GM18505 (cell line): ENCODE measurements at regions not wholly inside any gene's neighbourhood (a gene's known extent, or its start where the extent isn't known, plus 50 kb on each side); places are given as distances from the start of the nearest gene placed in this dataset.
"Not testable (repeated sequence)": the region's sequence is repeated elsewhere in the genome, so short reads cannot be mapped to it uniquely, and the experiment has no call there.

Source experiments
- ATAC-seq: cut with Tn5 transposase; IDR thresholded peaks from one replicate; pipeline ENCODE4 v1.9.1; 2021; ENCODE audit not compliant: unreplicated experiment
- POLR2A ChIP-seq: IDR thresholded peaks from 4 replicates; pipeline ENCODE4 v1.6.1; 2011; ENCODE audit warnings: borderline replicate concordance; ENCODE audit not compliant: insufficient read depth, insufficient read length; ENCODE audit errors: extremely low read depth

DNA sequence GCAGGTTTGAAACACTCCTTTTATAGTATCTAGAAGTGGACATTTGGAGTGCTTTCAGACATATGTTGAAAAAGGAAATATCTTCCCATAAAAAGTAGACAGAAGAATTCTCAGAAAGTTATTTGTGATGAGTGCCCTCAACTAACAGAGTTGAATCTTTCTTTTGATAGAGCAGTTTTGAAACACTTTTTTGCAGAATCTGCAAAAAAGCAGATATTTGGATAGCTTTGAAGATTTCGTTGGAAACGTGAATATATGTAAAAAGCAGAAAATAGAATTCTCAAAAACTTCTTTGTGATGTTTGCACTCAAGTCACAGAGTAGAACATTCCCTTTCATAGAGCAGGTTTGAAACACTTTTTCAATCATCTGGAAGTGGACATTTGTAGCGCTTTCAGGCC lies 676.4 kb upstream of the ZNF337 start:
- ATAC-seq, result not testable (repeated sequence)

DNA sequence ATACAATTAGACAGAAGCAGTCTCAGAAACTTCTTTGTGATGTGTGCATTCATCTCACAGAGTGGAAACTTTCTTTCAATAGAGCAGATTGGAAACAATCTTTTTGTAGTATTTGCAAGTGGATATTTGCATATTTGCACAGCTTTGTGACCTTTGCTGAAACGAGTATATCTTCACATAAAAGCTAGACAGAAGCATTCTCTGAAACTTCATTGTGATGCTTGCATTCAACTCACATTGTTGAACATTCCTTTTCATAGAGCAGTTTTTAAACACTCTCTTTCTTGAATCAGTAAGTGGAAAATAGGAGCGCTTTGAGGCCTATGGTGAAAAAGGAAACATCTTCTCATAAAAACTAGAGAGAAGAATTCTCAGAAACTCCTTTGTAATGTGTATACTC lies 657.9 kb upstream of the ZNF337 start:
- TF ChIP-seq POLR2A, result no peak
- no peak for ATAC-seq

DNA sequence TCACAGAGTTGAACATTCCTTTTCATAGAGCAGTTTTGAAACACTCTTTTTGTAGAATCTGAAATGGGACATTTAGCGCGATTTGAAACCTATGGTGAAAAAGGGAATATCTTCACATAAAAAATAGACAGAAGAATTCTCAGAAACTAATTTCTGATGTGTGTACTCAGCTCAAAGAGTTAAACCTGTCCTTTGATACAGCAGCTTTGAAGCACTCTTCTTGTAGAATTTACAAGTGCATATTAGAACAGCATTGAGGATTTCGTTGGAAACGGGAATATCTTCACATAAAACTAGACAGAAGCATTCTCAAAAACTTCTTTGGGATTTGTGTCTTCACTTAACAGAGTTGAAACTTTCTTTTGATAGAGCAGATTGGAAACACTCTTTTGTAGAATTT lies 650.7 kb upstream of the ZNF337 start:
- no peak for TF ChIP-seq POLR2A
- ATAC-seq, result no peak

DNA sequence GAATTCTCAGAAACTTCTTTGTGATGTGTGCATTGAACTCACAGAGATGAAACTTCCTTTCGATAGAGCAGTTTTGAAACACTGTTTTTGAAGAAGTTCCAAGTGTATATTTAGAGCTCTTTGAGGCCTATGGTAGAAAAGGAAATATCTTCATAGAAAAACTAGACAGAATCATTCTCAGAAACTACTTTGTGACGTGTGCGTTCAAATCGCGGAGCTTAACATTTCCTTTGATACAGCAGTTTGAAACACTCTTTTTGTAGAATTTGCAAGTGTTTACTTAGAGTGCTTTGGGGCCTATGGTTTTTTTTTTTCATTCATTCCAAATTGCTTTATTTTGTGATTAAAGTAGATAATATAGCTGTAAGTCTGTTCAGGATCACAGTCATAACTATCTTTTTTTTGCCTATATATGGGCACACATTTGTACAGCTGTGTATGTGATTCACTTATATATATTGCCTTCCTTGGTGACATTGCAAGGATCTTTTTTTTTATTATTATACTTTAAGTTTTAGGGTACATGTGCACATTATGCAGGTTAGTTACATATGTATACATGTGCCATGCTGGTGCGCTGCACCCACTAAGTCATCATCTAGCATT lies 643.9 kb upstream of the ZNF337 start:
- not testable (repeated sequence) for ATAC-seq

DNA sequence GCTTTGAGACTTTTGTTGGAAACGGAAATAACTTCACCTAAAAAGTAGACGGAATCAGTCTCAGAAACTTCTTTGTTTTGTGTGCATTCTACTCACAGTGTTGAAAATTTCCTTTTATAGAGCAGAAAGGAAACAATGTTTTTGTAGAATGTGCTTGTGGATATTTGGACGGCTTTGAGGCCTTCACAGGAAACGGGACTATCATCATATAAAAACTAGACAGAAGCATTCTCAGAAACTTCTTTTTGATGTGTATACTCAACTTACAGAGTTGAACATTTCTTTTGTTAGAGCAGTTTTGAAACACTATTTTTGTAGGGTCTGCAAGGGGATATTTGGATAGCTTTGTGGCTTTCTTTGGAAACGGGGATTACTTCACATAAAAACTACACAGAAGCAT lies 627.5 kb upstream of the ZNF337 start:
- ATAC-seq, result no peak
- no peak for TF ChIP-seq POLR2A

DNA sequence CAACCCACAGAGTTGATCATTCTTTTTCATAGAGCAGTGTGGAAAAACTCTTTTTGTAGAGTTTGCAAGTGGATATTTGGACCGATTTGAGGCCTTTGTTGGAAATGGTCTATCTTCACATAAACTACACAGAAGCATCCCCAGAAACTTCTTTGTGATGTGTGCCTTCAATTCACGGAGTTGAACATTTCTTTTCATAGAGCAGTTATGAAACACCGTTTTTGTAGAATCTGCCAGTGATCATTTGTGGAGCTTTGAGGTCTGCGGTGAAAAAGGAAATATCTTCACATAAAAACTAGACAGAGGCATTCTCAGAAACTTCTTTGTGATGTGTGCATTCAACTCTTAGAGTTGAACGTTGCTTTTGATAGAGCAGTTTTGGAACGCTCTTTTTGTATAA lies 618.4 kb upstream of the ZNF337 start:
- no peak for ATAC-seq
- no peak for TF ChIP-seq POLR2A

DNA sequence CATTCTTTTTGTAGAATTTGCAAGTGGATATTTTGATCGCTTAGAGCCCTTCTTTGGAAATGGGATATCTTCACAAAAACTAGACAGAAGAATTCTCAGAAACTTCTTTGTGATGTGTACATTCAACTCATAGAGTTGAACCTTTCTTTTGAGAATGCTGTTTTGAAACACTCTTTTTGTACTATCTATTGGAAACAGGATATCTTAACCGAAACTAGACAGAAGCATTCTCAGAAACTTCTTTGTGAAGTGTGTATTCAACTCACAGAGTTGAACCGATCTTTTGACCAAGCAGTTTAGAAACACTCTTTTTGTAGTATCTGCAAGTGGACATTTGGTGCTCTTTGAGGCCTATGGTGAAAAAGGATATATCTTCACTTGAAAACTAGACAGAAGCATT lies 613.1 kb upstream of the ZNF337 start:
- ATAC-seq, result not testable (repeated sequence)

DNA sequence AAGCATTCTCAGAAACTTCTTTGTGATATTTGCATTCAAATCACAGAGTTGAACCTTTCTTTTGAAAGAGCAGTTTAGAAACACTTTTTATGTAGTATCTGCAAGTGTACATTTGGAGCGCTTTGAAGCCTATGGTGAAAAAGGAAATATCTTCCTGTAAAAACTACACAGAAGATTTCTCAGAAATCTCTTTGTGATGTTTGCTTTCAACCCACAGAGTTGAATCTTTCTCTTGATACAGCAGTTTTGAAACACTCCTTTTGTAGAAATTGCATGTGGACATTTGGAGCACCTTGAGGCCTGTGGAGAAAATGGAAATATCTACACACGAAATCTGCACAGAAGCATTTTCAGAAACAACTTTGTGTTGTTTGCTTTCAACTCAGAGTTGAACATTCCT lies 612.3 kb upstream of the ZNF337 start:
- no peak for ATAC-seq
- no peak for TF ChIP-seq POLR2A

DNA sequence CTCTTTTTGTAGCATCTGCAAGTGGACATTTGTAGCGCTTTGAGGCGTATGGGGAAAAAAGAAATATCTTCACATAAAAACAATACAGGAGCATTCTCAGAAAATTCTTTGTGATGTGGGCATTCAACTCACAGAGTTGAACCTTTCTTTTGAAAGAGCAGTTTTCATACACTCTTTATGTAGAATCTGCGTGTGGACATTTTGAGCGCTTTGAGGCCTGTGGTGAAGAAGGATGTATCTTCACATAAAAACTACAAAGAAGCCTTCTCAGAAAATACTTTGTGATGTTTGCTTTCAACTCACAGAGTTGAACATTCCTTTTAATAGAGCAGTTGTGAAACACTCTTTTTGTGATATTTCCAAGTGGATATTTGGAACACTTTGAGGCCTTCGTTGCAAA lies 598.4 kb upstream of the ZNF337 start:
- ATAC-seq, result no peak
- TF ChIP-seq POLR2A, result no peak

DNA sequence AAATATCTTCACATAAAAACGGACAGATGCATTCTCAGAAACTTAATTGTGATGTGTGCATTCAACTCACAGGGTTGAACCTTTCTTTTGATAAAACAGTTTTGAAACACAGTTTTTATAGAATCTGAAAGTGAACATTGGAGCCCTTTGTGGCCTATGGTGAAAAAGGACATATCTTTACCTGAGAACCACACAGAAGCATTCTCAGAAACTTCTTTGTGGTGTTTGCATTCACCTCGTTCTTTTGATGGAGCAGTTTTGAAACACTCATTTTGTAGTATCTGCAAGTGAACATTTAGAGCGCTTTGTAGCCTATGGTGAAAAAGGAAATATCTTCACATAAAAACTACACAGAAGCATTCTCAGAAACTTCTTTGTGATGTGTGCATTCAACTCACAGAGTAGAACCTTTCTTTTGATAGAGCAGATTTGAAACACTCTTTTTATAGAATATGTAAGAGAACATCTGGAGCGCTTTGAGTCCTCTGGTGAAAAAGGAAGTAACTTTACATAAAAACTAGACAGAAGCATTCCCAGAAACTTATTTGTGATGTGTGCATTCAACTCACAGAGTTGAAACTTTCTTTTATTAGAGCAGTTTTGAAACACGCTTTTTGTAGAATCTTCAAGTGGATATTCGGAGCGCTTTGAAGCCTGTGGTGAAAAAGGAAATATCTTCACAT lies 591.9 kb upstream of the ZNF337 start:
- ATAC-seq, result not testable (repeated sequence)

DNA sequence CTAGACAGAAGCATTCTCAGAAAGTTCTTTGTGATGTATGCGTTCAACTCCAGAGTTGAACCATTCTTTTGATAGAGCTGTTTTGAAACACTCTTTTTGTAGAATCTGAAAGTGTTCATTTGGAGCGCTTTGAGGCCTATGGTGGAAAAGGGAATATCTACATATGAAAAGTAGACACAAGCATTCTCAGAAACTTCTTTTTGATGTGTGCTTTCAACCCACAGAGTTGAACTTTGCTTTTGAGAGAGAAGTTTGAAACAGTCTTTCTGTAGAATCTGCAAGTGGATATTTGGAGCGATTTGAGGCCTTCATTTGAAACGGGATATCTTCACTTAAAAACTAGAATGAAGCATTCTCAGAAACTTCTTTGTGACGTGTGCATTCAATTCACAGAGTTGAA lies 582.6 kb upstream of the ZNF337 start:
- no peak for TF ChIP-seq POLR2A
- ATAC-seq, result no peak

DNA sequence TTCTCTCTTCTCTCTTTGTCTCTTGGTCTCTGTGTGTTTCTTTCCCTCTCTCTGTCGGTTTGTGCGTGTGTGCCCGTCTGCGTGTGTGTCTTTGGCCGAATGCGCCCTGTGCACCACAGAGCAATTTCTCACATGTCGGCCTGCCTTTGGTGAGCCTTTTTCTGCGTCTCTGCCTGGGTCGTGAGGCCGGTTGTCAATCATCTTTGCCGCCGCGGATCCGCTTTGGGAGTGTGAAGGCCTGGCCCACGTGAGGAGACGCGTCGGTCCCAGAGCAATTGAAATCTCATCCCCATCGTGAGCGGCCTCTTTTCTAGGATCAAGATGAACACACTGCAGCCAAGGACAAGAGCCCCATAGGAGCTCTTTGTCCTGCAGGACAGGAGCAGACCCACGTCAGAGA lies 580.7 kb upstream of the ZNF337 start:
- no peak for TF ChIP-seq POLR2A

DNA sequence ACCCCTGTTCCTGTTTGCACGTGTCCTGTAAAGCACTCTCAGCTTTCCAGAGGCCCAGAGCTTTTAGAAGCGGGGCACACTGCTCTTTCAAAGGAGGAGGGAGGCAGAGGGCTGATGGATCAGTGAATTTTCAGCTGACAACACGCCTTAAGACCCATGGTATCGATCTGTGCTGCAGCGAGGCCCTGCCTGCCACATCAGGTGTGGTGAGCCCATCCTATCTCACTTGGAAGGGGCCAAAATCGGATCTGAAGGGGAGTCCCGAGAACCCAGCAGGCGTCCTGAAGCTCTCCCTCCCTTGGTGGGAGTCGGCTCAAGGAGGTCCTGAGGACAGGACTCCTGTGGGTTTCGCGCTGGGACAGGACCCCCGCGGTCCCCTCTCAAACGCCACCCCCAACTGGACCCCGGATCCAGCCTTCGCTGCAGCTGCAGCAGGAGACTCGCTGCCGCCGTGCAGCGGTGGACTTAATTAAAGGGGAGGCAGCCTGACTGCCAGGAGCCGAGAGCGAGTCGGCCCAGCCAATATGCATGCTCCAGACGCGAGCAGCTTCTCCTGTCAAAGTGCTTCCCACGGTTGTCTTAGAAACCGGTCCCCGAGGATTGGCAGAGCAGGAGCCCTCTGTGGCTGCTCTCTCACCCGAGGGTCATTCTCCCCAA lies 580.0 kb upstream of the ZNF337 start:
- no peak for ATAC-seq
- TF ChIP-seq POLR2A, result no peak

More for the DNA sequence above, 580.7 kb upstream of the ZNF337 start:
- no peak for ATAC-seq

DNA sequence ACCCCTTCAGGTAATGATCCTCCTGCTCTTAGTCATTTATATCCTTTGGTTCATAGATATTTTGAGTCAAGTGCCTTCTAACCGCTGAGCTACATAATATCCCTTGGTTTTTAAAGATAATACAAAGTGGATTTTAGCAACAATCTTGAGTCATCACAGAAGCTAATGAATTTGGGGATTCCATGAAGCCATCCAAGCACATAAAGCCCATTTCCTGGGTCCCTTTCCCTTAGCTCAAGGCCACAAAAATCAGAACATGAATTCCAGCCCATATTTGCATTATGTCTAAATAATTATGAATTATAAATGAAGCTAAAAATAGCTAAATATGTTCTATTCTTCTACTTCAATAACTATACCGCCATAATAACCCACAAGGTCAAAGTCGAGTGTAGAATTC lies 572.1 kb upstream of the ZNF337 start:
- not testable (repeated sequence) for ATAC-seq

DNA sequence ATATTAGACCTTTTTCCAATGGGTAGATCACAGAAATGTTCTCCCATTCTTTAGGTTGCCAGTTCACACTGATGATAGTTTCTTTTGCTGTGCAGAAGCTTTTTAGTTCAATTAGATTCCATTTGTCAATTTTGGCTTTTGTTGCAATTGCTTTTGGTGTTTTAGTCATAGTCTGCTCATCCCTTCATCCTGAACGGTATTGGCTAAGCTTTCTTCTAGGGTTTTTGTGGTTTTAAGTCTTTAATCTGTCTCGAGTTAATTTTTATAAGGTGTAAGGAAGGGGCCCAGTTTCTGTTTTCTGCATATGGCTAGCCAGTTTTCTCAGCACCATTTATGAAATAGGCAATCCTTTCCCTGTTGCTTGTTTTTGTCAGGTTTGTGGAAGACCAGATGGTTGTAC lies 564.3 kb upstream of the ZNF337 start:
- ATAC-seq, result not testable (repeated sequence)

DNA sequence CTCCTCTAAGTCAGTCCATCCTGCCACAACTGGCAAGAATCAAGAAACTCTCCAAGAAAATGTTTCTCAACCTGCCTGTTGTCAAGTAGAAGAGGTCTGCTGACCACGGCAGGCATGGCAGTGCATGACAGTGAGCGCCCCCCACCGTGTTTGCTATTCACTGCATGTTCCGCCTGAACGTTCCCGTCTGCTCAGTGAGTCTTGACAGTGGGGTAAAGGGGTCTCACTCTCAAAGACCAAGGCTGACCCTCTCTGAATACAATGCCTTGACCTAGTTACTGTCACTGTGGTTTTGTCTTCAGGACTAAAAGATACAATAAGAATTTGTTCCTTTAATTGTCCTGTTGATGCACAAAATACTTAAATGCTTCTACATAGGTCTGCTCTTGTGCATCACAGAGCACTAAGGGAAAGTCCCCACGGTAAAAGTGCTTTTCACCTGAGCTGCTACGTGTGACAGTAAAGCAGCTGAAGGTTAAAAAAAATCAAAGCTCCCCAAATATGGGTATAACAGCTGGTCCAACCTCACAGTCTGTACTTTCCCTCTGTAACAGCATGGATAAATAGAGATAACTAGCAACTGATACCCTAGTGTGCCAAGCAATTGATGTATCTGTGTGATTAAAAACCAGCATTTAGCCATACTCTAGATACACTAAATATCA lies 555.8 kb upstream of the ZNF337 start:
- ATAC-seq, result not testable (repeated sequence)

DNA sequence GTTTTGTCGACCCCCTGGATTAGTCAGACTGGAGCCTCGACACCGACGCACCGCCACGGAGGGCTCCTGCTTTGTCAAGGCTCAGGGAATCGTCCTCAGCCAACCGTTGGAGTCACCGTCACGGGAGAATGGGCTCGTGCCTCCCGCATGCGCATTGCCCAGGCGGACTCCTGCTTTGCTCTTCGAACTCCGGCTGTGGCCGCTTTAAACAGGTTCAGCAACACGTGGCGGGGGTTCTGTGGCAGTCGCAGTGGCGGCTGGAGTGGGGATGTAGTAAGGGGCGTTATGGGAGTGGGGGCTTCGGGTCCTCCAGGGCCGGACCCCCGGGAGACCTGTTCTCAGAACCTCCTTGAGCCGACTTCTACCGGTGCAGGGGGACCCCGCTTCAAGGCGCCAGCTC lies 554.7 kb upstream of the ZNF337 start:
- ATAC-seq, result not testable (repeated sequence)

DNA sequence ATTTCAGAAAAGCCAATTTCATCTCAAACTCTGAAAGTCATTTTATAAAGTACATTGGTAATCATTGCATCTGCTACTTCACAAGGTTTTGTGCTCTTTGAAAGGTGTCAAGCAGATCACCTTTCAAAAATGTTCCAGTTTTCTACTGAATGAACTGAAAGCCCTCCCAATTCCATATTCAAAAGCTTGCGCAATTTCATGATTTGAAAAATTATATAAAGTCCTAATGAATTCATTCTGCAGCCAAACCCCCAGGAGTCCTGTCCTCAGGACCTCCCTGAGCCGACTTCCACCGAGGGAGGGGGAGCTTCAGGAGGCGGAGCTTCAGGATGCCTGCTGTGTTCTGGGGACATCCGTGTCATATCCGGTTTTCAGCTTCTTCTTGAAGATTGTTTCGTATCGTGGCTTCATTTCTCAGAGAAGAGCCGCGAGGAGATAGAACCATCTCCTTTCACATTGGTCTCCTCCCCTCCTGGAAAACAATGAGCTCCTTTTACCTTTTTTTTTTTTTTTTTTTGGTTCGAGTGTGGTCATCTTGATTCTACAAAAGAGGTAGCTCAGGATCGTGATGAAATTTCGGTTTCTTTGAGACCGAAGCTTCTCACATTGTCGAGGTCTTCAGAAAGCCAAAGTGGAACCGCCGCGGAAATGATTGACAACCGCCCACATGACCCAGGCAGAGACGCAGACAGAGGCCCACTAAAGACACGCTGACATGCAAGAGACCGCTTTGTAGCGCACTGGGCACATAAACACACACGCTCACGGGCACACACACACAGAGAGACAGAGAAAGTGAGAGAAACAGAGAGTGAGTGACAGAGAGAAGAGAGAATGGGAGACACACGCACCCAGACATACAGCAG lies 553.8 kb upstream of the ZNF337 start:
- not testable (repeated sequence) for ATAC-seq
